AG09319 (cell line): ENCODE measurements at regions not wholly inside any gene's neighbourhood (a gene's known extent, or its start where the extent isn't known, plus 50 kb on each side); places are given as distances from the start of the nearest gene placed in this dataset.

Source experiments
- DNase-seq: peaks from one replicate; pipeline ENCODE4 v3.0.0-alpha.2; 2010; ENCODE audit warnings: low read depth; ENCODE audit errors: extremely low read depth
- TF ChIP-seq, protein P1 (sequence below): IDR thresholded peaks from 2 replicates; pipeline ENCODE4 v1.5.1; 2011; ENCODE audit warnings: low read depth, mild to moderate bottlenecking, inconsistent platforms, low read length, moderate library complexity

DNA sequence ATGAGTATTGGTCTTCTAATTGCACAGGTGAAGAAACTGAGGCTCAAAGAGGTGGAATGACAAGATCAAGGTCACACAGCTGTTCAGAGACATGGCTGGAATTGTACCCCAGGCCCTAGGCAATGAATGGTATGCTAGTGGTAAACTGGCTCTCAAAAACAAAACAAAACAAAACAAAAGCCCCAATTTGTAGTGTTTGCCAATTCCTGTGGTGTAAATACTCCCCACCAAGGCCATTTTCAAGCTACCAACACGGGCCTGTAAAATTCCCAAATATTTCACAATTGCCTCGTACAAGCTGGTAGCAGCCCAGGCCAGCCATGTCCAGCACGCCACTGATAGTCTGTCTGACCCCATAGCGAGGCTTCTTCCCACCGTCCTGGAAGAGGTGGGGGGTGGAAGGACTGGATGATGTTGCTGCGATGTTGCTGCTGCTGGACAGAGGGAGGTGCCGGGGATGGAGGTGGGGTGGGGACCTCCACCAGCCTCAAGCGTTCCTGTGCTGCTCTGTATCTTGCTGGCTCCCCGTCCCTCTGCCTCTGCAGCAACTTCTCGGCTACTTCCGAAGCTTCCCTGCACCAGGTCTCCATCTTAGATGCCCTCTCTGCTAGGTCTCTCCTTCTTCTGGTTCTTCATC, 62.2 kb upstream of the RUNX3 start:
- TF ChIP-seq, protein P1, sequence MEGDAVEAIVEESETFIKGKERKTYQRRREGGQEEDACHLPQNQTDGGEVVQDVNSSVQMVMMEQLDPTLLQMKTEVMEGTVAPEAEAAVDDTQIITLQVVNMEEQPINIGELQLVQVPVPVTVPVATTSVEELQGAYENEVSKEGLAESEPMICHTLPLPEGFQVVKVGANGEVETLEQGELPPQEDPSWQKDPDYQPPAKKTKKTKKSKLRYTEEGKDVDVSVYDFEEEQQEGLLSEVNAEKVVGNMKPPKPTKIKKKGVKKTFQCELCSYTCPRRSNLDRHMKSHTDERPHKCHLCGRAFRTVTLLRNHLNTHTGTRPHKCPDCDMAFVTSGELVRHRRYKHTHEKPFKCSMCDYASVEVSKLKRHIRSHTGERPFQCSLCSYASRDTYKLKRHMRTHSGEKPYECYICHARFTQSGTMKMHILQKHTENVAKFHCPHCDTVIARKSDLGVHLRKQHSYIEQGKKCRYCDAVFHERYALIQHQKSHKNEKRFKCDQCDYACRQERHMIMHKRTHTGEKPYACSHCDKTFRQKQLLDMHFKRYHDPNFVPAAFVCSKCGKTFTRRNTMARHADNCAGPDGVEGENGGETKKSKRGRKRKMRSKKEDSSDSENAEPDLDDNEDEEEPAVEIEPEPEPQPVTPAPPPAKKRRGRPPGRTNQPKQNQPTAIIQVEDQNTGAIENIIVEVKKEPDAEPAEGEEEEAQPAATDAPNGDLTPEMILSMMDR = no peak
- DNase-seq = no peak

DNA sequence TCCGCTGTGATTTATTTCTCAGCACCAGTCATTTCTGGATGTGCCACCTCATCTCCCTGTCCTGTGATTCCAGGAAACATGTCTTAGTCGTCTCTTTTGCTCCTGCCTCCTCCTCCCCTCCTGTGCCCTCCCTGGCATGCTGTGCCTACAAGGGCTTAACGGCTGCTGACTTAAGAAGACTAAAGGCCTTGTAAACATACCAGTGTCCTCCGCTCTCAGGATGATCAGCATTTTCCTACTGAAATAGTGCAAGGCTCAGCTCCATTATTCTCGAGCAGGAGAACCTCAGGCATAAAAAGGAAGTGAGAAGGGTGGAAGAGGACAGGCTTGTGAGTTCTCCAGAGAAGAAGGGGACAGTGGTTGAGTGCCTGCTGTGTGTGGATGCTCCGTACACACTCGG, 61.6 kb upstream of the RUNX3 start:
- TF ChIP-seq, protein P1 = no peak
- DNase-seq = no peak

DNA sequence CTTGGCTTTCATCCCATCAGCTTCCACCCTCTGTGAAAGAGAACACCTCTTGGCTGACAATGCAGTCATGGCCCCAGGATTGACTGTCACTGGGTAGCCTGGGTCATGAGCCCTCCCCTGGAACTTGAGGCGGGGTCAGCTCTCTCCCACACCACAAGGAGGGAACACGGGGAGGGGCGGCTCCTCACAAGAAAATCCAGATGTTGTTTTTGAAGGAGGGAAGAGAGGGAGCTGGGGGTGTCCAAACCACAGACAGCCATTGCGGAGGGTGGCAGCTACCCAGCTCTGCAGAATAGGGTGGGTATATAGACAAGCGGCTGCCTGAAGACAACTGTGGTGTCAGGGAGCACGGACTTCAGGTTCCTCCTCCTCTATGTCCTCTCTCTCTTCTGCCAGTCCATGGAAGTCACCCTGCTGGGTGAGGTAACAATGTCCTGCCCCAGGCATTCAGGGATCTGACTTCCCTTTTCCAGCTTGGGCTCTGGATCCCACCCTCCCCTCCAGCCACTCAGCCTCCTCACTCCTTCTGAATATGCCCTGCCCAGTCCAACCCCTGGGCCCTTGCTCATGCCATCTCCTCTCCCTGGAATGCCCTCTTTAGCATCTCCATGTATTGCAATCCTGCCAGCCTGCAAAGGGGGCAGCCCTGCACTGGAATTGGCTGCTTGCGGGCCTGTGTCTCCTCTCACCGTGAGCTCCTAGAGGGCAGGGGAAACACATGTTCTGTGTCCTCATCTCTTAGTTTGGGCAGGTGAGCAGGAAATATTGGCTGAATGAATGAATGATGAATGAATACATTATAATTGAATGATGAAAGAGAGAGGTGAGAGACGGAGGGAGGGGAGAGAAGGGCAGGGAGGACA, 60.9 kb upstream of the RUNX3 start:
- DNase-seq = no peak
- TF ChIP-seq, protein P1 = no peak

DNA sequence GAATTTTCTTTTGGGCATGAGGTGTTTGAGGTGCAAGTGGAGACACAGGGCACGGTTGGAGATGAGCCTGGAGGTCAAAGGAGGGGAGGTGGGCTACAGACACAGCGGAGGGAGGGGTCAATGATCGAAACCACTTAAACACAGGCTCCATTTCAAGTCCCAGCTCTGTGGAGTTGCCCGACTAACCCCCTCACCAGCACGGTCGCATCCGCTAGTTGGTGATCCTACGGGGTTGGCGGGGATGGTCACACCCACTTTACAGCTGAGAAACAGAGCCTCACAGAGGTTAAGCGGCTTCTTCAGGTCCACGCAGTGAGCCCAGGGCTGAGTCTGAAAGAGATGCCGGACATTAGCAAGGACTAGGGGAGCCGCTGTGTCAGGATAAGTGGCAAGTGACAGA, 60.1 kb upstream of the RUNX3 start:
- no peak for DNase-seq
- TF ChIP-seq, protein P1 = no peak

DNA sequence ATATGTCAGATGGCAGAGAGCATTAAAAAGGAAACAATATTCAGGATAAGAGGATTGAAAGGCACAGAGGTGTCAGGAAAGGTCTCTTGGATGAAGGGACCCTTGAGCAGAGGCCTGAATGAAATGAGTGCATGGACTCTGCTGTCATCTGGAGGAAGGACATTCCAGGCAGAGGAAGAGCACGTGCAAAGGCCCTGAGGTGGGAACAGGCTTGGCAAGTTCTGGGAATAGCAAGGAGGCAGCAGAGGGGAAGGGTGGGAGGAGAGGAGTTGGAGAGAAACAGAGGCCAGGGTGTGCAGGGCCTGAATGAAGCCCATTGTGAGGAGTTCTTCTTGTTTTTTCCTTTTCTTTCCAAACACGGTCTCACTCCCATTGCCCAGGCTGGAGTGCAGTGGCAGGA, 59.0 kb upstream of the RUNX3 start:
- DNase-seq = no peak
- TF ChIP-seq, protein P1 = no peak

DNA sequence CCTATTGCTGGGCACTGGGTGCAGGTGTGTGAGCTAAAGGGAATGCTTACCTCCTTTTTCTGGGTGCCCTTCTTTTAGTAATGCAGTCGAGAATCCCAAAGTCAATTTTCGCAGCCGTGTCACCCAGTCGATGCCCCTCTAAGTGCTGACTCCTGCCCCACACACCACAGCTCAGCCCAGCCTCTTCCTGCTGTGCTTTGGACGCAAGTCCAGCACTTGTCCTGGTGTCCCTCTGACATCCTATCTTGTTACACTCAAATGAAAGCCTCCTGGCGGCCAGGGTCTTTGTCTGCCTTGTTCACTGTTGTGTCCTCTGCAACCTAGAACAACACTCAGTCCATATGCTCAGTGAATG, 58.5 kb upstream of the RUNX3 start:
- DNase-seq = no peak
- TF ChIP-seq, protein P1 = no peak

DNA sequence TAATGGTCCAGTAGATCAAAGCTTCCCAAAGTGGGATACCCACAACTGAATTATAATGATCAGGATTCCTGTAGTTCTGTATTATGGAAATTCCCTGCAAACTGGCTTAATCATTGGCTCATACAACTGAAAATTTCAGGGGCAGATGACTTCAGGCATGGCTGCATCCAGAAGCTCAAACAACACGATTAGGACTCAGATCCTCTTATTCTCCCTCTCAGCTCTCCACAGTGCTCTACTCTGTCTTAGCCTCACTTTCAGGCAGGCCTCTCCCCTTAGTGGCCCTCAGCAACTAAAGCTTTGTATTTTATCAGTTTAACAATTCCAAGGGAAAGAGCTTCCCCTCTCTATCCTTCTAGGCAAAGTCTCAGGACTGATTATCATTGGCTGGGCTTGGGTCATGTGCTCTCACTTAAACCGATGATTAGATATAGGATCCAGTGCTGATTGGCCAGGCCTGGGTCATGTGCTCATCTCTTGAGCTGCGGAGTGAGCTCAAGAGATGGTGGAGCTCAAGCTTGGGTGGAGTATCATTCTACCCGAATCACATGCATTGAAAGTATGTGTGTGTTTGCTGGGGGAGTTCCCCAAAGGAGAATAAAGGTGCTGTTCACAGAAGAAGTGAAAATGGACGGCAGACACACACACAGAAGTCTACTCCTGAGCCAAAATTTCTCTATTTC, 57.9 kb upstream of the RUNX3 start:
- DNase-seq = no peak
- TF ChIP-seq, protein P1 = no peak
